ENCODE measurements at regions not wholly inside any gene's neighbourhood (a gene's known extent, or its start where the extent isn't known, plus 50 kb on each side); places are given as distances from the start of the nearest gene placed in this dataset.

GRCh38 chr2:120973196-120973595 is 237.5 kb downstream of the GLI2 start:
- TF ChIP-seq CTCF (conservative IDR thresholded peaks at IDR 0.05 in 1 of 2, IDR thresholded peaks at IDR 0.05 in 1 of 2; ENCODE audit: extremely low read depth in 1 of 2, insufficient read depth in 1 of 2, low read depth in 1 of 2, low read length in 2 of 2): no peak
- no peak for TF ChIP-seq EZH2 (IDR thresholded peaks at IDR 0.05; ENCODE audit: borderline replicate concordance, low read length)

Measured in mammary epithelial cell (primary cell).